H9 (cell line): ENCODE measurements at regions not wholly inside any gene's neighbourhood (a gene's known extent, or its start where the extent isn't known, plus 50 kb on each side); places are given as distances from the start of the nearest gene placed in this dataset.

Experiments
- DNase-seq: peaks from one replicate; pipeline ENCODE4 v3.0.0-alpha.2; 2017
- H2AFZ ChIP-seq: one replicate; pipeline ENCODE4 v1.6.1; 2013; ENCODE audit warnings: mild to moderate bottlenecking, low read length, control low read depth, moderate library complexity
- H2AK5ac ChIP-seq: 2 replicates; pipeline ENCODE4 v1.6.1; 2013; ENCODE audit warnings: low read length, control low read depth, mixed read lengths; ENCODE audit not compliant: insufficient read length
- H2BK120ac ChIP-seq: one replicate; pipeline ENCODE4 v1.6.1; 2013; ENCODE audit warnings: low read depth, mild to moderate bottlenecking, low read length, control low read depth, inconsistent platforms; ENCODE audit not compliant: poor library complexity, severe bottlenecking
- H2BK12ac ChIP-seq: 2 replicates; pipeline ENCODE4 v1.6.1; 2013; ENCODE audit warnings: low read length, control low read depth, mixed read lengths, low read depth; ENCODE audit not compliant: insufficient read length
- H2BK15ac ChIP-seq: 2 replicates; pipeline ENCODE4 v1.6.1; 2013; ENCODE audit warnings: low read depth, low read length, control low read depth
- H2BK20ac ChIP-seq: one replicate; pipeline ENCODE4 v1.6.1; 2013; ENCODE audit warnings: low read depth, mild to moderate bottlenecking, low read length, control low read depth, inconsistent platforms; ENCODE audit not compliant: poor library complexity, severe bottlenecking
- H2BK5ac ChIP-seq: 2 replicates; pipeline ENCODE4 v1.6.1; 2013; ENCODE audit warnings: low read length, control low read depth, mixed read lengths; ENCODE audit not compliant: insufficient read length
- H3K14ac ChIP-seq: 2 replicates; pipeline ENCODE4 v1.6.1; 2013; ENCODE audit warnings: low read length, control low read depth; ENCODE audit not compliant: insufficient read depth
- H3K18ac ChIP-seq: 2 replicates; pipeline ENCODE4 v1.6.1; 2013; ENCODE audit warnings: low read depth, mild to moderate bottlenecking, mixed read lengths, low read length, control low read depth; ENCODE audit not compliant: insufficient read length
- H3K23ac ChIP-seq: 2 replicates; pipeline ENCODE4 v1.6.1; 2013; ENCODE audit warnings: low read length, control low read depth, mixed read lengths, low read depth; ENCODE audit not compliant: insufficient read length
- H3K23me2 ChIP-seq: 2 replicates; pipeline ENCODE4 v1.6.1; 2013; ENCODE audit warnings: low read depth, mild to moderate bottlenecking, mixed read lengths, low read length, control low read depth; ENCODE audit not compliant: insufficient read length, poor library complexity, severe bottlenecking
- H3K27ac ChIP-seq: 2 replicates; pipeline ENCODE4 v1.5.1; 2013; ENCODE audit warnings: low read length, control low read depth, mixed read lengths, low read depth; ENCODE audit not compliant: insufficient read length
- H3K27me3 ChIP-seq: 2 replicates; pipeline ENCODE4 v1.6.1; 2013; ENCODE audit warnings: low read length, control low read depth, inconsistent platforms; ENCODE audit not compliant: insufficient read depth
- H3K4ac ChIP-seq: 2 replicates; pipeline ENCODE4 v1.6.1; 2013; ENCODE audit warnings: low read depth, mild to moderate bottlenecking, control low read depth, inconsistent platforms, low read length, moderate library complexity
- H3K4me1 ChIP-seq: 2 replicates; pipeline ENCODE4 v1.6.1; 2013; ENCODE audit warnings: low read length, control low read depth, inconsistent platforms; ENCODE audit not compliant: insufficient read depth
- H3K4me2 ChIP-seq: 2 replicates; pipeline ENCODE4 v1.6.1; 2013; ENCODE audit warnings: low read length, control low read depth, mixed read lengths; ENCODE audit not compliant: insufficient read length, insufficient read depth
- H3K56ac ChIP-seq: 2 replicates; pipeline ENCODE4 v1.6.1; 2013; ENCODE audit warnings: low read depth, mild to moderate bottlenecking, mixed read lengths, low read length, control low read depth; ENCODE audit not compliant: insufficient read length
- H3K79me1 ChIP-seq: 2 replicates; pipeline ENCODE4 v1.6.1; 2013; ENCODE audit warnings: low read depth, mild to moderate bottlenecking, moderate library complexity, low read length, control low read depth, inconsistent platforms; ENCODE audit not compliant: insufficient read depth, poor library complexity, severe bottlenecking
- H3K79me2 ChIP-seq: 2 replicates; pipeline ENCODE4 v1.6.1; 2013; ENCODE audit warnings: low read length, control low read depth, inconsistent platforms; ENCODE audit not compliant: insufficient read depth
- H3K9ac ChIP-seq: 2 replicates; pipeline ENCODE4 v1.6.1; 2013; ENCODE audit warnings: low read length, control low read depth, mixed read lengths; ENCODE audit not compliant: insufficient read length; ENCODE audit errors: extremely low read depth
- H3K9me3 ChIP-seq: one replicate; pipeline ENCODE4 v1.6.1; 2013; ENCODE audit warnings: low read depth, low read length, inconsistent platforms; ENCODE audit not compliant: control insufficient read depth
- H3T11ph ChIP-seq: one replicate; pipeline ENCODE4 v1.6.1; 2013; ENCODE audit warnings: mild to moderate bottlenecking, low read length, control low read depth, inconsistent platforms
- H4K20me1 ChIP-seq: one replicate; pipeline ENCODE4 v1.6.1; 2013; ENCODE audit not compliant: control insufficient read depth, insufficient read length, insufficient read depth
- H4K5ac ChIP-seq: 2 replicates; pipeline ENCODE4 v1.6.1; 2013; ENCODE audit warnings: low read depth, mild to moderate bottlenecking, mixed read lengths, low read length, control low read depth; ENCODE audit not compliant: insufficient read length
- H4K8ac ChIP-seq: replicated peaks from 2 replicates; pipeline ENCODE4 v1.6.1; 2013; ENCODE audit warnings: low read length, control low read depth, mixed read lengths, low read depth; ENCODE audit not compliant: insufficient read length
- H4K91ac ChIP-seq: 2 replicates; pipeline ENCODE4 v1.6.1; 2013; ENCODE audit warnings: low read depth, mild to moderate bottlenecking, moderate library complexity, mixed read lengths, low read length, control low read depth; ENCODE audit not compliant: insufficient read length
- H3K27ac Mint-ChIP-seq, 3 experiments: 2 replicates in 2 of 3; 3 replicates in 1 of 3; pipeline ENCODE4 v1.8.0; 2020 to 2021; ENCODE audit warnings: mixed read lengths in 3 of 3, mild to moderate bottlenecking in 1 of 3, moderate library complexity in 1 of 3
- H3K27me3 Mint-ChIP-seq: 2 replicates; pipeline ENCODE4 v1.8.0; 2021; ENCODE audit warnings: low read depth, mild to moderate bottlenecking, moderate library complexity, mixed read lengths
- H3K36me3 Mint-ChIP-seq, 3 experiments: 2 replicates in 2 of 3; 3 replicates in 1 of 3; pipeline ENCODE4 v1.8.0; 2020 to 2021; ENCODE audit warnings: low read depth in 3 of 3, mixed read lengths in 3 of 3; ENCODE audit not compliant: insufficient read depth in 1 of 3
- H3K4me1 Mint-ChIP-seq, 2 experiments: 2 replicates each; pipeline ENCODE4 v1.8.0; 2020; ENCODE audit warnings: mixed read lengths in 2 of 2
- H3K4me3 Mint-ChIP-seq, 2 experiments: 2 replicates in 1 of 2; 3 replicates in 1 of 2; pipeline ENCODE4 v1.8.0; 2020 to 2021; ENCODE audit warnings: mild to moderate bottlenecking in 2 of 2, mixed read lengths in 2 of 2, moderate library complexity in 1 of 2
- H3K9me3 Mint-ChIP-seq, 2 experiments: 2 replicates in 1 of 2; 3 replicates in 1 of 2; pipeline ENCODE4 v1.8.0; 2020; ENCODE audit warnings: mild to moderate bottlenecking in 2 of 2, mixed read lengths in 2 of 2, moderate library complexity in 1 of 2
- CTCF ChIP-seq: fragments of 200-600 bp; sonication (generic); conservative IDR thresholded peaks from 3 replicates; pipeline ENCODE4 v1.8.0; 2021; ENCODE audit warnings: antibody characterized with exemption, mild to moderate bottlenecking
- WGBS: extraction: QIAGEN DNeasy Blood & Tissue Kit; methylation state at CpG from one replicate; pipeline ENCODE4 v1.1.7; 2013; ENCODE audit warnings: missing lambda C conversion rate, low lambda C conversion rate, mixed read lengths; ENCODE audit not compliant: insufficient read length; ENCODE audit errors: extremely low coverage; 5-methylcytosine and 5-hydroxymethylcytosine counted together

DNA sequence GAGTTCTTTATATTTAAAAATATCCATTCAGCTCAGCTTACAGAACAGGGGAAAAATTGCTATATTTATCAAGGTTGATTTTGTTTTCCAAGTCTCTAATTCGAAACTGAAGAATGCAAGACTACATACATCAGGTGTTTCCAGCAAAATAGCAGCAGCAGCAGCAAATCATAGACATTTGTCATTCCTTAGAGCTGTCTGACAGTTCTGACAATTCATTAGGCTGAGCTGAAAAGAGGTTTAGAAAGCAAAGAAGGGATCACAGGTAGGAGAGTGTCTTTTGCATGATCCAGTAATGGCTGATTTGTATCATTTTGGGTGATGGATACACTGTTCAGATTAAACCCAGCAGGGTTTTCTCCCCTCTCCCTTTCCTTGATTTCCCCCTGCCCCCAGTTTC lies 545.7 kb downstream of the MCTP2 start:
- Histone ChIP-seq H2BK15ac (no peak overlapping the region), H3K56ac (no peak overlapping the region), H3K4me2 (no peak overlapping the region), H3K4me1 (no peaks in the 10 kb centered on the region), H3K9me3 (no peaks in the 10 kb centered on the region), H4K5ac (no peak overlapping the region), H2AK5ac (no peak overlapping the region), H4K91ac (no peak overlapping the region), H4K8ac (no peak overlapping the region), H3K4ac (no peak overlapping the region), H3K14ac (no peak overlapping the region), H2BK120ac (no peak overlapping the region), H3K27me3 (no peaks in the 10 kb centered on the region), H4K20me1 (no peaks in the 10 kb centered on the region), H3K18ac (no peak overlapping the region), H3T11ph (no peak overlapping the region), H2BK12ac (no peak overlapping the region), H2AFZ (no peak overlapping the region), H2BK20ac (no peak overlapping the region), H3K23ac (no peak overlapping the region), H3K79me1 (no peaks in the 10 kb centered on the region), H3K9ac (no peak overlapping the region), H2BK5ac (no peak overlapping the region), H3K27ac (no peak overlapping the region), H3K79me2 (no peaks in the 10 kb centered on the region), H3K23me2 (no peaks in the 10 kb centered on the region)
- Mint-ChIP-seq H3K36me3 (0 out of 7 replicates have a peak, but pooled peaks cover 0 to 4% (median 0%) of the 10 kb centered on the region in 3 experiments), H3K4me3 (no peak overlapping the region), H3K27me3 (no peaks in the 10 kb centered on the region), H3K4me1 (peaks cover 4 to 5% of the 10 kb centered on the region in 2 experiments; a peak in 3 of 4 replicates), H3K27ac (no peak overlapping the region), H3K9me3 (no peaks in the 10 kb centered on the region)
- no peak for DNase-seq
- WGBS, result no CpG with 5 or more reads among the region's 1 CpG
- TF ChIP-seq CTCF, result no peak
